Activated CD8-positive, alpha-beta memory T cell treated with anti-CD3 and anti-CD28 coated beads for 36 hours (primary cell): ENCODE measurements at regions not wholly inside any gene's neighbourhood (a gene's known extent, or its start where the extent isn't known, plus 50 kb on each side); places are given as distances from the start of the nearest gene placed in this dataset.

Experiments
- CTCF ChIA-PET: fragments of 350-600 bp; sonication (Branson Sonifier 250); formaldehyde crosslinking; loops from one replicate; lab custom pipeline; 2021; ENCODE audit warnings: antibody characterized with exemption; lab: Charles Lee
- POLR2A ChIA-PET: fragments of 350-600 bp; sonication (Branson Sonifier 250); formaldehyde crosslinking; loops from one replicate; lab custom pipeline; 2021; ENCODE audit warnings: antibody characterized with exemption; lab: Charles Lee

DNA sequence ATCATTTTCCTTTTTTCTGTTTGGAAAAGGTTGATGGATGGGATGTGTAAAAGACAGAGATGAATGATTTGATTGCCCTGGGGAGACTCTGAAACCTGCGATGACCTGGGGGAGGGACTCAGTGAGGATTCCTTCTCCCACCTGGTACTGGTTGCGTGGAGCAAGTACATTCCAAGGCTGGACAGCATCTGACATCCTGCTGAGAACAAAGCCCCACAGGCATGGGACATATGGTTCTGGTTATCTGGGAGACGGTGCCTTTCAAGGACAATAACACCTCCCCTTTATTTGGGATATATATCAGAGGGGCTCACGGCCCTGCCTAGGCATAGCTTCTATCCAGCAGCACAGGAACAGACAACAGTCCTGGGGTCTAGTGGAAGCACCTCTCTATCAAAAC is 527.8 kb downstream of the METTL15 start:
- ChIA-PET CTCF (no interaction called here), POLR2A (no interaction called here)

DNA sequence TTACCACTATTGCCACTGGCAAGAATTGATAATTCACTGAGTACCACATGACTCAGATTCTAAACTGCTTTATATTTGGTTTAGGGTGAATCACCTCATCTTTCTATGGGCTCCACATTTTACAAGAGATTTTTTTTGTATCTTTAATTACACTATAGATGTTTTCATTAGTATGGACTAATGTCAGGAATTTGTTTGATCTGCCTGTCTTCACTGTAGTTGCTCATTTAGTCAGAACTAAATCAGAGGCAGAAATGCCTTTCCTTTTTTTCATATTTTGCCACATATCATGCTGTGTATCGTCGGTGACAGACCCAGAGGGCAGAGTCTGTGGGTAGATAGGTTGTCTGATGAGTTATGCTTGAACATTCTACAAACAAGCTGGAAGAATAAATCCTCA is 524.1 kb downstream of the METTL15 start:
- POLR2A ChIA-PET: no interaction called here

DNA sequence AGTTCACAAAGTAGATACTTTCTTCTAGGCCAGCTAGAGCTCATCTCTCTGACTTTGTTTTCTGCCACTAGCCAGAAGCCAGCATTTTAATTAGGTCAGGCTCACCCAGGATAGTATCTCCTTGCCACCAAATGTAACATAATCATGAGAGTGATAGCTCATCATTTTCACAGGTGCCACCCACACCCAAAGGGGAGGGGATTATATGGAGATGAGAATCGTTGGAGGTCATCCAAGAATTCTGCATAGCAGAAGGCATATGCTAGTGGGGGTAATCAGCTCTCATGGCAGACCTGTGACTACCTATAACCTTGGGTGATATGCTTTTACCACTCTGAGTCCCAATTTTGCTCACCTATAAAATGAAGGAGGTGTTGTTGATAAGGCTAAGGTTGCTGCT is 523.0 kb downstream of the METTL15 start:
- POLR2A ChIA-PET: no interaction called here
- CTCF ChIA-PET: no interaction called here

More for the DNA sequence above, 524.1 kb downstream of the METTL15 start:
- CTCF ChIA-PET: no interaction called here

DNA sequence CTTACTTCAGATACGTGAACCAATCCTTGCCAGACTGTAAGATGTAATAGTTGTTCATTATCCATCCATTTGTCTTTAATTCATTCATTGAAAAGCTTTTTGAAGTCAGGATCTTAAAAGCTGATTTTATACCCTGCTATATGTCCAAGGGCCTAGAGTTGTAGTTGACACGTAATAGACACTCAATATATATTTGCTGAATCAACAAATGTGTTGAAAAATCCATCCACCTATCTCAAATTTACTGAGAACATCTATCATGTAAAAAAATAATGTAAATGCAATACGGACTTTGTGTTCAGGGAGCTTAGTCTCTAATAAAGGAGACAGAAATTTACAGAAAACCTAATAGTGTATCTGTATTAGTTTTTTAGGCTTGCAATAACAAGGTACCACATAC is 521.0 kb downstream of the METTL15 start:
- POLR2A ChIA-PET: no interaction called here
- CTCF ChIA-PET: no interaction called here

DNA sequence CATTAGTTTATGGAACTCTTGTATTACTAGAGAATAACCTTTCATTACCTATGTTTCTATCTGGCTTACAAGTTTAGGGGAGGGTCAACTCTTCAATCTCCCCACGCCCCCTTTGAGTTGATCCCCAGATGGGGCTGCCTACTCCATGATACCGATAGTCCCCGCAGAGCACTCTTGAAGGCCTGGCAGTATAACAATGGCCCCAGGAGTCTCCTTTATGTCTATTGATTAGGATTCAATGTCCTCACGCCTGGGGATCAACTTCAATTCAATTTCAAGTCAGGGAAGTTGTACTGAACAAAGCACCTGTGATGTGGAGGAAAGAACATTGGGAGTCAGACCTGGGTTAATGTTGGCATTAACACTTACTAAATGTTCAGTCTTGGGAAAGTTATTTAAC is 520.2 kb downstream of the METTL15 start:
- POLR2A ChIA-PET: no interaction called here
- CTCF ChIA-PET: no interaction called here

DNA sequence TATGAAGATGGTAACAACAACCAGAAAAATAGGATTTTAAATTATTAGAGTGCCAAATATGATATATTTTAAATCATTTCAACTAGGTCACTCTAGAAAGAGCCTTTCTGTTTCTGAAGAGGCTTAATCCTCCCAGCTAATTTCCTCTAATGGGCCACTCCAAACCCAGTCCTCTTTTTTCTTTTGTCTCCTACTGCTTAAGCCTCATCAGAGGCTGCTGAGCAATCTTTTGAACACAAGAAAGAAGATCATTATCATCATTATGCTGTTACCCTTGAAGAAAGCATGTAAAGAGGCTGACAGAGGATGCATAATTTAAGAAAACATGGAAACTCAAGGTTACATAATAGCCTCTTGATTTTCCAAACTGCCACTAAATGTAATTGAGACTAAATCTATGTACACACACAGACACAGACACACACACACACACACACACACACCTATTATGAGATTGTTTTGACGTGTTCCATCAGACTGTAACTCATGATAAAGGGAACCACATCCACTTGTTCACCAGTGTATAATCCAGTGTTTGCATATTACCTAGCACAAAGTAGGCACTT is 519.6 kb downstream of the METTL15 start:
- CTCF ChIA-PET: no interaction called here
- POLR2A ChIA-PET: no interaction called here

DNA sequence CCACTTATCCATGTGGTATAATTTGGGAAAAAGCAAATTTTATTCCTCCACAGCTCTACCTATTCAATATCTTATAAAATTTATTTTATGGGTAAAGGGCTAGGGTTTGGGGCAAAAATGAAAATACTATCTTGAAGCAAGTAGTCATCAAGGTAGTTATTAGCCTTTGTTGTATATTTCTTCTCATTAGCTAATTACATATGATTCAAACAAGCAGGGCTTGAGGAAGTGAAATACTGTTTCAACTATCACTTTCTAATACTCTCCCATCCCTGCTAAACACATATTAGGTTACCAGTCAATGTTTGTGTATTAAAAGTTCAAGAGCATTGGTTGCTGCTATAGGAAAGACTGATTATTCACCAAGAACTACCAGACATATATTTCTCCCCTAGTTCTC is 517.3 kb downstream of the METTL15 start:
- POLR2A ChIA-PET: no interaction called here
- CTCF ChIA-PET: no interaction called here

DNA sequence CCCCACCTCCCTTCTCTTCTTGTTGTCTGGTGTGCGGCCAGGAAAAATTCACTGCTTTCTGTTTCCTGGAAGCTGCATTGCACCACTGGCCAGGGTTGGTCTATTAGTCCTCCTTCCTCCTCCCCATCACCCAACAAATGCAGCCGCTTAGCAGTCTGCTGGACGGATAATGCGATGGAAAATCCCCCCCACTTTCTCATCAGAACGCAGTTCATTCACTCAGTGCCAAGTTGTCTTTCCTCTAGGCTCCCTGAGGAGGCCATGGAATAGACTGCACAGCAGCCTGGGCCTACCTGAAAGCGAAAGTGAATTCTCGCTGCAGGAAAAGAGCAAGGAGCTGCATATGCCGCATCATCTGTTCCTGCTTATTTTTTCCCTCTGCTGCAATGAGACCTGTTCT is 513.6 kb downstream of the METTL15 start:
- POLR2A ChIA-PET: no interaction called here
- CTCF ChIA-PET: no interaction called here

DNA sequence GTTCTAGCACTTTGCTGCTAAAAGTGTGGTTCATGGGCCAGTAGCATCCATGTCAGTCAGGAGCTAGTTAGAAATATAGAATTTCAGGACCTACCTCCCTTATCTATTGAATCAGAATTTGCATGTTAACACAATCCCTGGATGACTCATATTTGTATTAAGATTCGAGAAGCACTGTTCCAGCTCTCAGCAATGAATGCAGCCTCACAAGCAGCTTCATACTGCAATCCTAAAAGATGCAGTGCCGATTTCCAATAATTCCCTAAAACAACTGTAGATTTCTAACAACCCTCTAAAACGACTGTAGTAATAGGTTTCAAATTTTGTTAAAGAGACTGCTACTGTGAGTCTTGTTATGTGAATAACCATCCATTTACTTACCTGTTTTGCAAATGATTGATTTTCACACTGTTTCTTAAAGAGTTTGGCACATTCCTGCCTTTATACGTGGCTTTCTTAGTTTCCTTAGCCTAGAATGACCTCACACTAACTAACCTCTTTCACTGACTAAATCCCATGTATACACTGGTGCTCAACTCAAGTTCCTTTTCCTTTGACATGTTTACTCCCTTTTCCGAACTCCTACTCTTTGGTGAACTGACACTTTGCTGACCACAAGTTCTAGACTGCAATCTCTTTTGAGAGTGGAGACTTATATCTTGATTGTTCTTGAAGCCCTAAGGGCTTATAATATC is 511.8 kb downstream of the METTL15 start:
- POLR2A ChIA-PET: no interaction called here

DNA sequence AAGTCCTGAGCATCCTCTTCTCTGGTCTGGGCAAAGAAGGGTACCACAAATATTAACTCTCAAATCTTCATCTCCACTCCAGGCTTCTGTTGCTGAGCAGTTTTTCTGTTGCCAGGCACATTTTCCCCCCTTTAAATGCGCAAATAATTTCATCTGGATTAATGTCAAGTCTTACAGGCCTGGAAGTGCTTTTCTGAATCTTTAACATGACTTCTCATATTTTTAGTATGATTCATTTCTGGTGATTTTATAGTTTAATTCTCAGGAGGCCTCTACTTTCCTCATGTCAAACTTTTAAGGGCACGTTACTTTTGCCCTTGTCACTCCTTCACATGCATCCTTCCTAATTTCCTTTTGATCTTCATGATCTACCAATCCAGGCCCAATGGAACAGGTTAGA is 510.2 kb downstream of the METTL15 start:
- POLR2A ChIA-PET: no interaction called here
- CTCF ChIA-PET: no interaction called here

More for the DNA sequence above, 511.8 kb downstream of the METTL15 start:
- CTCF ChIA-PET: no interaction called here

DNA sequence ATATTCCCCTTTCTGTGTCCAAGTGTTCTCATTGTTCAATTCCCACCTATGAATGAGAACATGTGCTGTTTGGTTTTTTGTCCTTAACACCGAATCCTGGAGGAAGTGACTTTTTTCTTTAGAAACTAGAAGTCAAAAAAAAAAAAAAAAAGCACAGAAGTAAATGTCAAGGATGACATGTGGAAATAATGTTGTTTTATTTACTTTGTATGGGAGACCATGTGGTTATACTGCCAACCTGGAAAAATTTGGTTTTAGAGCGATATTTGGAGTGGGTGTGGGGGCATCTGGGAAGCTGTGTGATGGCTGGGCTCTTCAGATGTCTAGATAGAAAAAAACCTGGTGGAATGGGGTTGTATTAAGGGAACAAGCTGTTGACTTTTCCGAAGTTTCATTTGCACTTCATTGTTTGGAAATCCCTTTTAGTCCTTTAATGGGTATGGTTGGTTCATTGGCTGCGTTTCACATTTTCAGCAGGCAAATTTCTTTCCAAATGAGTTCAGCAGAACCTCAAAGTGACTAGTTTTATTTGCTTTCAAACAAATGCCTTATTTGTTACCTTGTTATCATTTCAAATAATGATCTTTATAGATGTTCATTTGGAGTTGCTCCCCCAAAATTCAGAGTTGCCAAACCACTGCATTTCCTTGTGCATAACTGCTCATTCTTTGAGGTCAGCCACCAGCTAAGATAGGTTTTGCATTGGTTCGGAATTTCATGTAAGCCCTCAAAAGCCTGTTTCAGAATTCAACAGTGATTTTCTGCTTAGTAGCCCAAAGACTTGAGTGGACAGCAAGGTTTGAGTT is 508.2 kb downstream of the METTL15 start:
- CTCF ChIA-PET: no interaction called here

DNA sequence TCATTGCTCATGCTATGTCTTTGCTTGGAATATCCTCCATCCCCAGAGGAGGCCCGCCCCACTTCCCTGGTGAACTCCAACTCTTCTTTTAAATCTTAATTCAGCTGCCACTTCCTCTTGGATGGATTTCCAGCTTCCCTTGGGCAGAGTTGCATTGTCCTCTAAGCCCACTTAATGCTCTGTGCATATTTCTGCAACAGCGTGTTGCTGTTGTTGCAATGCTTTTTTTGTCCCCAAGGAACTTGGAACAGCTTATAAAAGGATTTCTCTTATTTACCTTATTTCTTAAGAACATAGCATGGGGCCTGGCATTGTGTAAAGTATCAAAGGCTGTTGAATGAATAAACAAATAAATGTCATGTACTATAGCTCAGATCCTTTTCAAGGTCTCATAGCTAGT is 507.4 kb downstream of the METTL15 start:
- POLR2A ChIA-PET: no interaction called here
- CTCF ChIA-PET: no interaction called here

More for the DNA sequence above, 508.2 kb downstream of the METTL15 start:
- POLR2A ChIA-PET: no interaction called here

DNA sequence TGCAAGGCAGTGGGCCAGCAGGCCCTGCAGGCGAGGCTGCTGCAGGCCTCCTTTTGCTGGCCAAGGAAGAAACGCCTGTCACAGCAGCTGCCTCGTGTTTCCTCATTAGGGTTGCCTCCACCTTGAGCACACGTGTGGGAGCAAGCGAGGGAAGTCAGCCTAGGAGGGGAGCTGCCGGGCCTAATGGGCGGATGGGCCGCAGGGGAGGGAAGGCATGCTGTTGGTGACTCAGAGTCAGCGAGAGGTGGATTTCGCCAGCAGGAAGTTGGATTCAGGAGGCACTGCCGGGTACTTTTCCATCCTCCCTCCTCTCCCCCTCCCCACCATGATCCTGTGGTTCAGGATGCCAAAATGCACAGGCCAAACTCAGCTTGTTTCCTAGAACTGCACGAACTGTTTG is 498.7 kb downstream of the METTL15 start:
- CTCF ChIA-PET: no interaction called here
- POLR2A ChIA-PET: no interaction called here

DNA sequence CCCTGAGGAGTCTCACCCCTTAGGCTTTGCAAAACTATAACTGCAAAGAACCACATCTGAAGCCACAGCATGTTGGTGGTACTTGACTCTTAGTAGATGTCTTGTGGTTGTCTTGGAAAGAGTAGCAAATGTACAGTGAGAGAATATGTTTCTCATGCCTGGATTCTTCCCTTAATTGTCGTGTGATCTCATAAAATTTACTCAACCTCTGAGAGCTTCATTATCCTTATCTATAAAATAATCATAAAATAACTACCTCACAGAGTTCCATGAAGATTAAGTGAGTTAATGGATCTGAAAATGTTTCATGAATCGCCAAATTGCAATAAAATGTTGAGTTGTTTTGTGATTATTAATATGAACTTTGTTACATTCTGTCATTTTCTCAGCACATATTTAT is 491.5 kb downstream of the METTL15 start:
- ChIA-PET CTCF (no interaction called here), POLR2A (no interaction called here)

DNA sequence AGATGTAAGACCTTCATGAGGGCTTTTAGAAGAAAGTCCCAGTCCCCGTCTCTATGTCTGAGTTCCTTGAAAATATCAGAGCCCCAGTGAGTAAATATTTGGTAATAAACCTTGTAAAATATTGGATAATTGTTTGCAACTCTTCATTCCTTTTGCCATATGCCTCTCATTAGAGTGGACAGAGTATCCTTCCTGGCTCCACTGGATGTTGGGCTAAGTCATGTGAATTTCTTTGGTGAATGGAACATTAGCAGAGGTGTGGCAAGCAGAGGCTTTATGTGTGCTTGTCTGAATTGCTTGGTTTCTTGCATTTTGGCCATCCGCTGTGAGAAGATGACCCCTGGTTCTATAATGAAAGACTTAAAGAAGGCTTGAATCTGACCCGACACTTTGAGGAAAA is 490.3 kb downstream of the METTL15 start:
- CTCF ChIA-PET: no interaction called here
- POLR2A ChIA-PET: no interaction called here

DNA sequence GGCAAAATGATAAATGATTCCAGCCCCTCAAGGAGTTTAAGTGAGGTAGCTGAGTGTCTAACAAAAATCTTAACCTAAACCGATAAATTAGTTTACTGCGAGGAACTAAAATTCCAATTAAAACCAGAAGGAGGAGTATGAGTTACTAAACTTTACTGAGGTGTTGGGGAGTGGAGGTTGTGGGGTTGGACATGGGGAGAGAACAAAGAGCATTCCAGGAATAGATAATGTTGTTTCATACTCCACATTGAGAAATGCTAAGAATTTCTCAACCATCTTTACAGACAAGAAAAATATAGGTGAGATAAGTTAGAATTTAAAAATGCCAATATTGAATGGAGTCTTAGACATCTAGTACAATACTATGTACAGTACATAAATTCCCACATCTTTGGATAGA is 488.6 kb downstream of the METTL15 start:
- ChIA-PET POLR2A (no interaction called here), CTCF (no interaction called here)

DNA sequence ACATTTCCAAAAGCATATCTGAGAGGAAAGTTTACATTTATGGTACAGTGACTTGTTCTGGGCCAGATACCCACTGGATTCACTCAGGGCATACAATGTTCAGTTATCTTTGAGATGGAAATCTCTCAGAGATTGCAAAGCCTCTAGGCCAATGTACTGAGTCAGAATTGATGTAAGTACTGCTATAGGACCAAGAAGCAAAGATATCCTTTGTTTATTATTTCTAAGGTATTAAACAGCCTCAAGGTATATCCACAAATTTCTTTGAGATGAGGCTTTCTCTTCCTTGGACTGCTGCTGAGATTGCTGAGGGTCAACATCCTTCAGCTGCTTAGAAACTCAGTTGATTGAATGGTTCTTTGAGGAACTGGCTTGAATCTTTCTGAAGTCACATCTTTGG is 484.0 kb downstream of the METTL15 start:
- ChIA-PET CTCF (no interaction called here), POLR2A (no interaction called here)

DNA sequence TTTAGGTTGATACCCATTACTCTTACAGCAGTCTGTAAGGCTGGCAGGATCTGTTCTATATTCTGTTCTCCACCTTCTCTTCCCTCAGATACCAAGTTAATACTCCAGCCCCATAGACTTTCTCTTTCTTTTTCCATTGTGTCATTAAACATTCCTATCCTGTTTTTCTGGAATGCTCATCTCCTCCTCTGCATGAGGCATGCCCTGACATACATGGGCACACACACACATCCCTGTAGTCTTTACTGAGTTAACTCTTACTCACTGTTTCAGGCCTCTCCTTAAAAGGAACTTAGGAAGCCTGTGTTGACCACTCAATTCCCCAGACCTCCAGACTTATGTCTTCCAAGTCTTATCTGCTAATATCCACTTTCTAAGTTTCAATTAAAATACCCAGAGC is 476.8 kb downstream of the METTL15 start:
- ChIA-PET CTCF (no interaction called here), POLR2A (no interaction called here)

DNA sequence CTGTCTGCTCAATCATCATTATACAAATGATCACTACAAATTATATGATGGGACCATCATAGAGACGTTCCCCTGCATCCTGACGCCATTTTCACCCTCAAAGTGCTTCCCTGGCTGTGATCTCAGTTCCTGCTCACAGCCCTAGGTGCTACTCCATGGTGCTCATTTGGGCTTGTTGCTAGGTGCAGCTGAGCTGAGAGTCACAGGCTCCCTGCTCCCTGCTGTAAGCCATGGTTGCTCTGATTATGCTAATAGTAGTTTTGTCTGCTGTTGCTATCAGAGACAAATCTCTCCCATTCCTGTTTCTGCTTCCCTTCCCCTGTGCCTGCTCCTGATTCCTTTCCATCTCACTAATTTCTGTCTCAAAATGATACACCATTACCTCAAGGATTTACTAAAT is 474.3 kb downstream of the METTL15 start:
- ChIA-PET POLR2A (no interaction called here), CTCF (no interaction called here)

DNA sequence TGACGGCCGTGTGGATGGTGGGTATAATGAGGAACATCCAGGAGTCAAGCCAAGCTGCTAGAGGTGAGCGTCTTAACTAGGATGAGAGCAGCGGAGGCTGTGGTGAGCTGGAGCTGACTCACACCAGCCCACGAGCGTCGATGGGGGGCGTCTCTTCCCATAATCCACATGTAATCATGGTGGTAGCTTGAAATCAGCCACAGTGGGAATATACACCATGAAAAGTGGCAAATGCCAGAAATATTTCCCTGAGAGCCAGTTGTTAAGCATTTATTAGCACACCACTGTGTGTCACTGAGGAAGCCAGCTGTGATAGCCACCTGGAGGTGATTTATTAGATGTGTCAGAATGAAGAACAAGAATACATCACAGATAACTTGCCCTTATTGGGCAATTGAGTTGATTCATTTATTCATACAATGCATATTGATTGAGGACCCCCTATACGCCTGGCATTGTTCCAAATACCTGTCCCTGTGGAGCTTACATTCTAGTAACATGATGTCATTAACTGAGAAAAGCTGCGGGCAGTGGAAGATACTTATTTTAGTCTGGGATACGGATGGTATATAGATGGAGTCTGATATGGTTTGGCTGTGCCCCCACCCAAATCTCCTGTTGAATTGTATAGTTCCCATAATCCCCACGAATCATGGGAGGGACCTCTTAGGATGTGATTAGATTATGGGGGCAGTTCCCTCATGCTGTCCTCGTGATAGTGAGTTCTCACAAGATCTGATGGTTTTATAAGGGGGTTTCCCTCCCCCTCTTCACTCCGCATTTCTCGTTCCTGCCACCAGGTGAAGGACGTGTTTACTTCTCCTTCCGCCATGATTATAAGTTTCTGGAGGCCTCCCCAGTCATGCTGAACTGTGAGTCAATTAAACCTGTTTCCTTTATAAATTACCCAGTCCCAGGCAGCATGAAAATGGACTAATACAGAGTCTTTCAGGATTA is 473.4 kb downstream of the METTL15 start:
- ChIA-PET POLR2A (no interaction called here), CTCF (no interaction called here)
